Mucosa of gallbladder (tissue), 1 donor: ENCODE measurements at regions not wholly inside any gene's neighbourhood (a gene's known extent, or its start where the extent isn't known, plus 50 kb on each side); places are given as distances from the start of the nearest gene placed in this dataset.
A peak's percentile ranks its signal among the peaks of the same experiment; 100 is the strongest.
"Not testable (repeated sequence)": the region's sequence is repeated elsewhere in the genome, so short reads cannot be mapped to it uniquely, and the experiment has no call there.

Experiments
- DNase-seq: peaks from one replicate; pipeline ENCODE4 v3.0.0-alpha.2; 2020; ENCODE audit warnings: low spot score
- donor health status: DM: no; HTN: no; CAD: no.

DNA sequence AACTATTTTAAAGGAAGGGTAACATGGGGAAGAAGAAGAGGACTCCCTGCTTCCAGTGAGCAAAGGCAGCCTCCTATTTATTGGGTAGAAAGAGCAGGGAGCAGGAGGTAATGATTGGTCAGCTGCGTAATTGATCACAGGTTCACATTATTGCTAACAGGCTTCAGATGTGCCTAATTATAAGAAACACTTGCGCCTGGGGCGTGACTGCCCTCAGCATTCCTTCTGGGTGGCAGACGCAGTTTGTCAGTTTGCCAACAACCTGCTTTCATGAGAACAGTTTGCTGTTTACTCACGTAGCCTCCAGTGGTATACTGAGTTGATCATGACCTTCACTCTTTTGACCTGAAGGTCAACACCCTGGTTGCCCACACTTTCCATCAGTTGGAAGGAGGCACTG is 166.0 kb upstream of the AUTS2 start:
- not testable (repeated sequence) for DNase-seq

GRCh38 chr7:69433081-69433480 is 165.2 kb upstream of the AUTS2 start:
- DNase-seq: no peak

DNA sequence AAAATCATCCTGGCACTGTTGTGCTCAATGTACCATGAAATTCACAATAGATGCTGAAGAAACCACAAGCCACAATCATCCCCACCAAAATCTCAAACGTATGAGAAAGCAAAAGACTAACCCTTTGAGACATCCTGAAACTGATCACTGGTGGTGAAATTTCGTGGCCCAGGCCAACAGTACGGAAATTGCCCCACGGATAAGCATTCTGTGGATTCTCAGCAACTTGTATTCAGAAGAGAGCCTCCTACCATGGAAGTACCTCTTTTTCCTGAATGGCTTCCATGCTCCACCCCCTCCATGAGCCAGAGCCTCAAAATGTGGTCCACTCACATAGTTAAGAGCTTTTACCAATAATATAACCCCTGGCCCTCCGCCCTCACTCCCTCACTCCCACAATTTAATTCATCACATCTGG is 163.9 kb upstream of the AUTS2 start:
- no peak for DNase-seq

DNA sequence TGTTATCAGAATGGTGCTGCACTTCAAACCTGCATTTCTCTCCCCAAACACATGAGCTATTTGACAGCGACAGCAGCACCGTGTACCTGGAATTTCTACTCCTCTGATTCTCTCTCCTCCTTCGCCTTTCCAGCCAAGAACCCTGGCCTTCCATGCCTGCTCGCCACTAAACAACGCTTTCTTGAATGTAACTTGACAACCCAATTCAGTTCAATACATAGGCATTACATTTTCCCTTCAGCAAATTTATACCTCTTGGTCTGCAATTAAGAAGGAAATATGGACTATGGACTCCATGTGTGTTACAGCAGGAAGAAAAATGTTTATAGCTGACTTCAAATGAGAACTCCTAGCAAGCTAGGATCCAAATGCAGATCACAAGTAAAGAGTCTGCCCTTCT is 162.6 kb upstream of the AUTS2 start:
- DNase-seq: no peak

- DNase-seq: peak; percentile 64
These were observed 161.3 kb upstream of the AUTS2 start for GRCh38 chr7:69436946-69437345.

DNA sequence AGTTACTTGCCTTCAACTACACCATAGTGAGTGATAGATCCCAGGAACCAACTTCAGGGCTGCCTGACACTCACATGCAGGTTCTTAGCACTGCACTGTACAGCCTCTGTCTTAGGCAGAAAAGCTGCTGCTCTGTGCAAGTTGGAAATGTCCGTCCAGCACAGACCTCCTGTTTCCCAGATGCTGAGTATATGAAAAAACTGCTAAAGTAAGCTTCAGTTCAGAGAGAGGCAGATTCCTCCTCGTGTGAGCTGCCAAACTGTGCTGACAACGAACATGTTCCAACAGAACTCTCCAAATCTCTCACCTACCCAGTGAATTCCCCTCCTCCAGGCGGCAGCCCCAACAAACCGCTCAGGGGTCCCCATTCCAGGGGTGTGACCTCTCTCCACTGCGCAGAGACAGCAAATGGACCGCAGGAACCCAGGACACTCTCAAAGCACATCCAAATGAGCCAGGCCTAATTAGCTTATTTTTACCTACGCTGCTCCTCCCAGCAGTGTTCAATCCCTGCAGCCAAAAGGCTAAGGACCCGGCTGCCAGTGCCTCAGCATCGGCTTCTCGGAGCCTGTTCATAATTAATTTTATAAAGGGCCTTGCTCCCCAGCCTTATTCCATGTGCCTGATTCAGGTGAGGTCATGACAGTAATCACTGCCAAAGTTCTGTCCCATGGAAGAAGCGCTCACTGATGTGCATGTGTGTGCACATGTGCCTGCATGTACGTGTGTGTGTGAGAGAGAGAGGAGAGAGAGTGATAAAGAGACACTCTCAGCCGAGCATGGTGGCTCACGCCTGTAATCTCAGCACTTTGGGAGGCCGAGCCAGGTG is 159.5 kb upstream of the AUTS2 start:
- peak; percentile 12 for DNase-seq

DNA sequence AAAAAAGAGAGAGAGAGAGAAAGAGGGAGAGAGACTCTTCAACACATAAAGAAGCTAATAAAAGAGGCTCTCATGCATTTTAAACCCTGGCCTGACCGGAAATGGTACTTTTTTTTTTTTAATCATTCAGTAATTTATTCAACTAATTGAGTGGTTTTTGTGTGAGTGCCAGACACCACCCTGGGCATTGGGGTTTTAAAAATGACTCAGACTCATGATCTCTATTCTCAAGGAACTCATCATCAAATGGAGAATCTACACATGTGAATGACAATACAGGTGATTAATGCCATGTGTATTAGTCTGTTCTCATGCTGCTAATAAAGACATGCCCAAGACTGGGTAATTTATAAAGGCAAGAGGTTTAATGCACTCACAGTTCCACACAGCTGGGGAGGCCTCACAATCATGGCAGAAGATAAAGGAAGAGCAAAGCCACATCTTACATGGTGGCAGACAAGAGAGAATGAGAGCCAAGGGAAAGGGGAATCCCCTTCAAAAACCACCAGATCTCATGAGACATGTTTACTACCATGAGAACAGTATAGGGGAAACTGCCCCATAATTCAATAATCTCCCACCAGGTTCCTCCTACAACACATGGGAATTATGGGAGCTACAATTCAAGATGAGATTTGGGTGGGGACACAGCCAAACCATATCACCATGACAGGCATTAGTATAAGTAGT is 158.5 kb upstream of the AUTS2 start:
- DNase-seq: no peak

GRCh38 chr7:69440976-69441375 is 157.3 kb upstream of the AUTS2 start:
- no peak for DNase-seq

DNA sequence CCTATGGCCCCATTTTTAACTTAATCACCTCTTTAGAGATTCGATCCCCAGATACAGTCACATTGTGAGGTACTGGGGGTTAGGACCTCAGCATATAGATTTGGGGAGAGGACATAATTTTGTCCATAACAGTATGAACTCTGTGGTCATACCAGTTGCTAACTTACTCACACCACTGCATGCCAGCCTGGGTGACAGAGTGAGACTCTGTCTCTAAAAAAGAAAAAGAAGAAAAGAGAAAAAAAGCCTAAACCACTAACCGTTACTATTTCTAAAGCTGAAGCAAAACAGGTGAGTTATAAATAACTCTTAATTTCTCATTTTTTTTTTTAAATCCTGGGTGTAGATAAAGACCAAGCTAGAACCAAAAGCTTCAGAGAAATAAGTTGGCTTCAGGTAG is 155.1 kb upstream of the AUTS2 start:
- DNase-seq: no peak

DNA sequence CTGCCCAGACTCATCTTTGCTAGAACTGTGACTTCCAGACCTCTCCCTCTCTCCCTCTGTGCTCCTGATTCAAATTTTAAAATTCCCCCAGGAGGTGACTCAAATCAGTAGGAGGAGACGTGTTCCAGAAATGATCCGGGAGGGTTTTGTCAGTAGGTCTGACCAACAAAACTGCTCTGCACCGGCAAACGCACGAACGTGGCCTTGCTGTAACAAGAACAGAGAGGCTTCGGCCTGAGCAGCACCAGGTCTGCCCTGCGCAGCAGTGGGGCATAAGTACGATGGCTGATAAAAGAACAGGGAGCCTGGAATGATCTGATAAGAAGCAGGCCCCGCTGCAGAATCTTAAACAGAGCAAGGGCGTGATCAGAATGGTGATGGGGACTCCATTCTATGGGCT is 152.7 kb upstream of the AUTS2 start:
- DNase-seq: no peak

DNA sequence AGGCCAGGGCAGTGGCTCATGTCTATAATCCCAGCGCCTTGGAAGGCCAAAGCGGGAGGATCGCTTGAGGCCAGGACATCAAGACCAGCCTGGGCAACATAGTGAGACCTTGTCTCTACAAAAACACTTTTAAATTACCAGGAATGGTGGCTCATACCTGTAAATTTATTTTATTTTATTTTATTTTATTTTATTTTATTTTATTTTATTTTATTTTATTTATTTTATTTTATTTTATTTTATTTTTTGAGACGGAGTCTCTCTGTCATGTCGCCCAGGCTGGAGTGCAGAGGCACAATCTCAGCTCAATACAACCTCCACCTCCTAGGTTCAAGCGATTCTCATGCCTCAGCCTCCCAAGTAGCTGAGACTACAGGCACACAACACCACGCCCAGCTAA is 152.1 kb upstream of the AUTS2 start:
- not testable (repeated sequence) for DNase-seq

DNA sequence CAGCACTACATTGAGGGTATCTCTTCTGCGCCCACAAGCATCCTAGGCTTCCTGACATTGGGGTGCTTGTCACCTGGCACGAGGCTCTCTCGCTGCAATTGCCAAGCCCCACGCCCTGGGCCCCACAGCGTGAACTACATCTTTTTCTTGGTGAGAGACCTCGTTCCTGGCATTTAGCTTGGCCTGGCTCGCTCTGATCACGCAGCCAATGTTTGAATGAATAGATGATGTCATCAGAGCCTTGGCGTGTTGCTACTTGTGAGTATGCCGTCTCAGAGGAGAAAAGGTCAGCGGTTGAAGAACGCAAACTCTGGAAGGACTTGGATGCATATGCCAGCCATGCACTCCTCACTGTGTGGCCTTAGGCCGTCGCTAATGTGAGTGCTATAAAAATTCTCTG is 150.2 kb upstream of the AUTS2 start:
- no peak for DNase-seq

GRCh38 chr7:69450456-69450855 is 147.8 kb upstream of the AUTS2 start:
- DNase-seq: no peak

GRCh38 chr7:69451715-69452114 is 146.6 kb upstream of the AUTS2 start:
- DNase-seq: no peak

- DNase-seq: no peak
These were observed 145.5 kb upstream of the AUTS2 start for GRCh38 chr7:69452797-69453196.

DNA sequence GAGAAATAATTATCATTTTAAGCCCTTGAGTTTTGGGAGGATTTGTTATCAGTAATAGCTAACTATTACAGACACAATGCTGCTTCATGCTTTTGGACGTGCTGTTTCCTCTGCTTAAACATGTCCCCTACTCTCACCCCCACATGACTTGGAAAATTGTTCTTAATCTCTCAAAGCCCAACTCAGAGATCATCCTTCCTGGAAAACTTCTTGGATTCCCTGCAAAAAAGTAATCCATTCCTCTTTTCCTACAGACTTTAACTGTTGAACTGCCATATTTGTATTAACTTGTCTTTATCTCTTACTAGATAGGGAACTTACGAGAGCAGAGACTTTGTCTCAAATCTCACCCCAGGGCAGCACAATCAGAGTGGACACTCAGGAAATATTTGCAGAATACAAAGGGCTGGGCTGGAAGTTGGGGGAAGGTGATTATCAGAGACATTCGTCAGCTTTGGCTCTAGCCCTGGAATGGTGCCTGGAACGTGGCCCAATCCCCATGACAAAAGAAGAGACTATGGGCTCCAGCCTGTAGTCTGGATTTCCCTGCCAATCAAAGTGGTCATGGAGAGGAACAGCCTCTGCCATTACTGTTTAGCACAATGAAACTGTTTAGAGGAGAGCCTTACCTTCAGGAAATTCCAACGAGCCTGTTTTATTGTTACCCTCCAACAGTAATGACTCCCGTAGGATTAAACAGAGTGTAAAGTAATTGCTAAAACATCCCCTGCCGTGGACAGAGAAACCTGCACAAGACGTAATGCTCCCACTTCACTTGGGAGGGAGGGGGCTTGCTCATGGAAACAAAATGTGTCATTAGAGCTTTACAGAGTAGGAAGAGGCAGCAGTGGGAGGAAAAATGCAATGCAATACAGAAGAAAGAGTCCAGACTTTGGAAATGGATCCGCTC is 140.4 kb upstream of the AUTS2 start:
- peak; percentile 15 for DNase-seq

GRCh38 chr7:69464035-69464434 is 134.2 kb upstream of the AUTS2 start:
- DNase-seq: no peak

- no peak for DNase-seq
These were observed 133.0 kb upstream of the AUTS2 start for GRCh38 chr7:69465262-69465661.

GRCh38 chr7:69467826-69468225 is 130.4 kb upstream of the AUTS2 start:
- no peak for DNase-seq

GRCh38 chr7:69476416-69476815 is 121.9 kb upstream of the AUTS2 start:
- no peak for DNase-seq

GRCh38 chr7:69482676-69483075 is 115.6 kb upstream of the AUTS2 start:
- DNase-seq: no peak

DNA sequence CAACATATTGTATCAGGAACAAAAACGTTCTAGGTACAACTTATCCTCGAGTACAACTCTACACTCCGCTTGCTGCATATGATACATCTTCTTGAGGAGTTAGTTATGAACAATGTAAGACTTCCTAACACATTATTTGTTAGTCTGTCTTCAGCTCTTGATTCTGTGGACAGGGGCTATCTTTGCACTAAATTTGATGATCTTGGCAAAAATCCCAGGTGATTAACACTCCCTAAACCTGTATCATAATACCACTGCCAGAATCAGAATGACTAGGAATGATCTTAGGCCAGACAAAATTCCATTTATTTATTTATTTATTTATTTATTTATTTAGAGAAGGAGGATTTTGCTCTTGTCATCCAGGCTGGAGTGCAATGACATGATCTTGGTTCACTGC is 108.7 kb upstream of the AUTS2 start:
- no peak for DNase-seq
